ENCODE measurements at regions not wholly inside any gene's neighbourhood (a gene's known extent, or its start where the extent isn't known, plus 50 kb on each side); places are given as distances from the start of the nearest gene placed in this dataset.

GRCh38 chr4:19650903-19651864 is 600.5 kb upstream of the SLIT2 start:
- TF ChIP-seq TAF1 (IDR thresholded peaks at IDR 0.05; ENCODE audit: borderline replicate concordance, insufficient read depth, low read length) (no peak), POLR2AphosphoS5 (IDR thresholded peaks at IDR 0.05; ENCODE audit: low read depth, low read length) (no peak), REST (IDR thresholded peaks at IDR 0.05; ENCODE audit: insufficient read depth in 1 of 2, low read depth in 2 of 2, low read length in 2 of 2) (no peak), SIN3A (IDR thresholded peaks at IDR 0.05; ENCODE audit: borderline replicate concordance, insufficient read depth, low read length) (no peak), FOXP2 (optimal IDR thresholded peaks at IDR 0.05; ENCODE audit: borderline replicate concordance, extremely low read depth, extremely low read length, insufficient read depth) (no peak)

Data from PFSK-1 (cell line).